Panc1 (cell line): ENCODE measurements at regions not wholly inside any gene's neighbourhood (a gene's known extent, or its start where the extent isn't known, plus 50 kb on each side); places are given as distances from the start of the nearest gene placed in this dataset.

Experiments
- ATAC-seq: fragments of 200-7000 bp; cut with Tn5 transposase; 2 replicates; pipeline ENCODE4 v1.9.1; 2020; ENCODE audit warnings: mild to moderate bottlenecking, moderate library complexity
- BruUV-seq: library from RNA; stranded (reverse); fragments of 400-500 nt; replicated peaks from 2 replicates; lab custom pipeline; 2021; lab: Mats Ljungman, UMichigan
- CTCF ChIA-PET: fragments of 300-600 bp; sonication (Branson Sonifier 250); formaldehyde crosslinking; loops from one replicate; lab custom pipeline; 2022; ENCODE audit warnings: antibody characterized with exemption; lab: Charles Lee
- POLR2A ChIA-PET: fragments of 300-600 bp; sonication (Branson Sonifier 250); formaldehyde crosslinking; loops from one replicate; lab custom pipeline; 2022; ENCODE audit warnings: antibody characterized with exemption; lab: Charles Lee
- DNase-seq: peaks from one replicate; pipeline ENCODE4 v3.0.0-alpha.2; 2010; ENCODE audit warnings: low read depth, low spot score
- H3K27ac ChIP-seq: 2 replicates; pipeline ENCODE4 v1.5.1; 2011; ENCODE audit warnings: mild to moderate bottlenecking, low read length, inconsistent platforms
- H3K27me3 ChIP-seq: fragments of 200-500 bp; sonication (Bioruptor generic); 2 replicates; pipeline ENCODE4 v1.6.0; 2014; ENCODE audit warnings: low read length, inconsistent platforms; ENCODE audit not compliant: control insufficient read depth, insufficient read depth
- H3K36me3 ChIP-seq: fragments of 200-500 bp; sonication (Bioruptor generic); 2 replicates; pipeline ENCODE4 v1.5.1; 2014; ENCODE audit warnings: inconsistent platforms, mild to moderate bottlenecking, low read length, moderate library complexity; ENCODE audit not compliant: control insufficient read depth, insufficient read depth
- H3K4me1 ChIP-seq: 2 replicates; pipeline ENCODE4 v1.5.1; 2011; ENCODE audit warnings: inconsistent platforms, mild to moderate bottlenecking, low read length, moderate library complexity; ENCODE audit not compliant: control insufficient read depth, insufficient read depth
- H3K4me3 ChIP-seq, 2 experiments: 2 replicates each; pipeline ENCODE4 v1.5.1; 2011 to 2012; ENCODE audit warnings: low read depth in 2 of 2, low read length in 2 of 2, mild to moderate bottlenecking in 2 of 2, inconsistent platforms in 1 of 2, moderate library complexity in 1 of 2
- H3K9me3 ChIP-seq: fragments of 200-500 bp; sonication (Bioruptor generic); 2 replicates; pipeline ENCODE4 v1.5.1; 2014; ENCODE audit warnings: low read depth, mild to moderate bottlenecking, inconsistent platforms, low read length, moderate library complexity; ENCODE audit not compliant: control insufficient read depth, insufficient read depth
- POLR2AphosphoS5 ChIP-seq: IDR thresholded peaks from 2 replicates; pipeline ENCODE4 v1.6.1; 2012; ENCODE audit warnings: mild to moderate bottlenecking, low read depth, low read length, moderate library complexity
- SIN3A ChIP-seq: IDR thresholded peaks from 2 replicates; pipeline ENCODE4 v1.6.1; 2012; ENCODE audit warnings: low read depth, mild to moderate bottlenecking, low read length, moderate library complexity, borderline replicate concordance; ENCODE audit not compliant: insufficient read depth
- TCF7L2 ChIP-seq: IDR thresholded peaks from 2 replicates; pipeline ENCODE4 v1.6.1; 2011; ENCODE audit warnings: mild to moderate bottlenecking, low read depth, low read length, inconsistent platforms
- in situ Hi-C: cut with HindIII; loops from 2 replicates; pipeline ENCODE4 v1.10.0; 2016; ENCODE audit warnings: low sequenced_read_pairs, low pct_unique_long_range_greater_than_20kb
- intact Hi-C: fragments of 100-400 bp; cut with micrococcal nuclease; formaldehyde crosslinking; loops from one replicate; pipeline ENCODE4 v1.10.0; 2022; ENCODE audit not compliant: unreplicated experiment
- TF ChIP-seq, protein P1 (sequence below): fragments of 450-650 bp; IDR thresholded peaks from 2 replicates; pipeline ENCODE4 v1.5.1; 2017; ENCODE audit warnings: mild to moderate bottlenecking
- TF ChIP-seq, protein P2 (sequence below), 2 experiments: IDR thresholded peaks; 2 replicates each; pipeline ENCODE4 v1.6.1; 2011 to 2012; ENCODE audit warnings: low read depth in 2 of 2, control low read depth in 1 of 2, low read length in 1 of 2, mild to moderate bottlenecking in 1 of 2, moderate library complexity in 1 of 2; ENCODE audit not compliant: insufficient read depth in 1 of 2

DNA sequence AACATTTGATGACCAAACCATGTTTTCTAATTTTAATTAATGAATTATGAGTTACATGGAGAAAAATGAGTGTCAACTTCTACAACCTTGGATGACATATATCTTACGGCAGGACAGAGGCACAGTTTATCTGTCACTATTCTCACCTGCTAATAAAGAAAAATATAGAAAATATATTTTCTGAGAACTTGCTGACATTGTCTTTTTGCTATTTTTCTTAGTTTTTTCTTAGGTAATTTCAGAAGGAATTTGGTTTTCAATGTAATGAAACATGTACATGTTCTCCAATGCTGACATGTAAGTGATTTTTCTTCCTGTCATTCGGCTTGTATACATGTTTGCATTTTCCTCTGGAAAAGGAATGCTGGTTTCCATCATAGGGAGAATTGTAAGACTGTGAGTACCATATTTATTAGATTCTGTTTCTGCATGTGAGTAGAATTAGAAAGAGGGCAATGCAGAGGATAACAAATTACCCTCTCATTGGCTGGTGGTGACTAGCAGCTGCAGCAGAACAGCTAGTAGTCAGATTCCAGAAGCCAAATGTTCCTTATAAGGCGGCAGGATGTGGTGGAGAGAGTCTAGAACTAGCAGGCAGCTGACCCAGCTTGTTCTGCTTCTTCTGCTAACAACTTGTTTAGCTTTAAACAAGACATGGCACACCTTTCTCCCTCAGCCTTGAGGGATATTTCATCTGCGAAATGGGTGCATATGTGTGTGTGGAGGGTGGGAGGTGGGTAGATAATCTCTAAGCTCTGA lies 132.8 kb upstream of the SPACA1 start:
- DNase-seq (no peak), ATAC-seq (no peak)
- Histone ChIP-seq H3K27me3 (peaks cover 2% of the 10 kb centered on the region; the same call in 1 of the 2 replicates), H3K27ac (no peak overlapping the region), H3K9me3 (no peaks in the 10 kb centered on the region), H3K4me1 (no peaks in the 10 kb centered on the region), H3K4me3 (no peak overlapping the region), H3K36me3 (no peaks in the 10 kb centered on the region)
- intact Hi-C loops = no loop called here
- ChIA-PET POLR2A (no interaction called here), CTCF (no interaction called here)
- in situ Hi-C loops = no loop called here
- TF ChIP-seq, protein P1, sequence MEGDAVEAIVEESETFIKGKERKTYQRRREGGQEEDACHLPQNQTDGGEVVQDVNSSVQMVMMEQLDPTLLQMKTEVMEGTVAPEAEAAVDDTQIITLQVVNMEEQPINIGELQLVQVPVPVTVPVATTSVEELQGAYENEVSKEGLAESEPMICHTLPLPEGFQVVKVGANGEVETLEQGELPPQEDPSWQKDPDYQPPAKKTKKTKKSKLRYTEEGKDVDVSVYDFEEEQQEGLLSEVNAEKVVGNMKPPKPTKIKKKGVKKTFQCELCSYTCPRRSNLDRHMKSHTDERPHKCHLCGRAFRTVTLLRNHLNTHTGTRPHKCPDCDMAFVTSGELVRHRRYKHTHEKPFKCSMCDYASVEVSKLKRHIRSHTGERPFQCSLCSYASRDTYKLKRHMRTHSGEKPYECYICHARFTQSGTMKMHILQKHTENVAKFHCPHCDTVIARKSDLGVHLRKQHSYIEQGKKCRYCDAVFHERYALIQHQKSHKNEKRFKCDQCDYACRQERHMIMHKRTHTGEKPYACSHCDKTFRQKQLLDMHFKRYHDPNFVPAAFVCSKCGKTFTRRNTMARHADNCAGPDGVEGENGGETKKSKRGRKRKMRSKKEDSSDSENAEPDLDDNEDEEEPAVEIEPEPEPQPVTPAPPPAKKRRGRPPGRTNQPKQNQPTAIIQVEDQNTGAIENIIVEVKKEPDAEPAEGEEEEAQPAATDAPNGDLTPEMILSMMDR = no peak
- TF ChIP-seq TCF7L2 = no peak
- no peak for TF ChIP-seq SIN3A
- TF ChIP-seq, protein P2, sequence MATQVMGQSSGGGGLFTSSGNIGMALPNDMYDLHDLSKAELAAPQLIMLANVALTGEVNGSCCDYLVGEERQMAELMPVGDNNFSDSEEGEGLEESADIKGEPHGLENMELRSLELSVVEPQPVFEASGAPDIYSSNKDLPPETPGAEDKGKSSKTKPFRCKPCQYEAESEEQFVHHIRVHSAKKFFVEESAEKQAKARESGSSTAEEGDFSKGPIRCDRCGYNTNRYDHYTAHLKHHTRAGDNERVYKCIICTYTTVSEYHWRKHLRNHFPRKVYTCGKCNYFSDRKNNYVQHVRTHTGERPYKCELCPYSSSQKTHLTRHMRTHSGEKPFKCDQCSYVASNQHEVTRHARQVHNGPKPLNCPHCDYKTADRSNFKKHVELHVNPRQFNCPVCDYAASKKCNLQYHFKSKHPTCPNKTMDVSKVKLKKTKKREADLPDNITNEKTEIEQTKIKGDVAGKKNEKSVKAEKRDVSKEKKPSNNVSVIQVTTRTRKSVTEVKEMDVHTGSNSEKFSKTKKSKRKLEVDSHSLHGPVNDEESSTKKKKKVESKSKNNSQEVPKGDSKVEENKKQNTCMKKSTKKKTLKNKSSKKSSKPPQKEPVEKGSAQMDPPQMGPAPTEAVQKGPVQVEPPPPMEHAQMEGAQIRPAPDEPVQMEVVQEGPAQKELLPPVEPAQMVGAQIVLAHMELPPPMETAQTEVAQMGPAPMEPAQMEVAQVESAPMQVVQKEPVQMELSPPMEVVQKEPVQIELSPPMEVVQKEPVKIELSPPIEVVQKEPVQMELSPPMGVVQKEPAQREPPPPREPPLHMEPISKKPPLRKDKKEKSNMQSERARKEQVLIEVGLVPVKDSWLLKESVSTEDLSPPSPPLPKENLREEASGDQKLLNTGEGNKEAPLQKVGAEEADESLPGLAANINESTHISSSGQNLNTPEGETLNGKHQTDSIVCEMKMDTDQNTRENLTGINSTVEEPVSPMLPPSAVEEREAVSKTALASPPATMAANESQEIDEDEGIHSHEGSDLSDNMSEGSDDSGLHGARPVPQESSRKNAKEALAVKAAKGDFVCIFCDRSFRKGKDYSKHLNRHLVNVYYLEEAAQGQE (IDR thresholded peaks at IDR 0.05; ENCODE audit: insufficient read depth in 1 of 2, low read depth in 2 of 2, low read length in 1 of 2) = no peak
- TF ChIP-seq POLR2AphosphoS5 = no peak
- no TSS peak for BruUV-seq

DNA sequence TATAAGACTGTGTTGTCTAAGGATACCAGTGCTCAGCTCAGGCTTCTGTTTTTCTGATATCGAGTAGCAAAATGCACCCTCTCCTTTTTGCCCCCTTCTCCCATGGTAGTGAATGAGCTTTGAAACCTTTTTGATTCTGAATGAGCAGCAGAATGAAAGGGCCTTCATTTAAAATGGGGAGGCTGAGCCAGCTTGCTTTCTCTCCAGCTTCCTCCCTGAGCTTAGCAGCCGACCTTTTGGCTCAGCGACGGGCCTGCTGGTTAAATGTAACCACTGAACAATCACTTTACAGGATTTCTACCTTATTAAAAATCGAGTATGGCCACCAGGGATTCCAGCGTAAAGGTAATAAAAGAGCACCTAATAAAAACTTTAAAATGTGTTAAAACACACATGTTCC lies 133.7 kb upstream of the SPACA1 start:
- no peaks in the 10 kb centered on the region for H3K4me1 ChIP-seq
- H3K4me3 ChIP-seq = no peak overlapping the region
- no TSS peak for BruUV-seq
- H3K9me3 ChIP-seq = no peaks in the 10 kb centered on the region
- TF ChIP-seq SIN3A = no peak
- TF ChIP-seq TCF7L2 = no peak
- TF ChIP-seq, protein P2 (IDR thresholded peaks at IDR 0.05; ENCODE audit: insufficient read depth in 1 of 2, low read depth in 2 of 2, low read length in 1 of 2) = no peak
- no peak for TF ChIP-seq POLR2AphosphoS5
- TF ChIP-seq, protein P1 = no peak
- no peak for ATAC-seq
- peaks cover 4% of the 10 kb centered on the region; the same call in 1 of the 2 replicates for H3K27me3 ChIP-seq
- H3K27ac ChIP-seq = no peak overlapping the region
- in situ Hi-C loops = no loop called here
- DNase-seq = no peak
- CTCF ChIA-PET = no interaction called here
- POLR2A ChIA-PET = no interaction called here
- intact Hi-C loops = no loop called here
- no peaks in the 10 kb centered on the region for H3K36me3 ChIP-seq
